ENCODE measurements at regions not wholly inside any gene's neighbourhood (a gene's known extent, or its start where the extent isn't known, plus 50 kb on each side); places are given as distances from the start of the nearest gene placed in this dataset.

DNA sequence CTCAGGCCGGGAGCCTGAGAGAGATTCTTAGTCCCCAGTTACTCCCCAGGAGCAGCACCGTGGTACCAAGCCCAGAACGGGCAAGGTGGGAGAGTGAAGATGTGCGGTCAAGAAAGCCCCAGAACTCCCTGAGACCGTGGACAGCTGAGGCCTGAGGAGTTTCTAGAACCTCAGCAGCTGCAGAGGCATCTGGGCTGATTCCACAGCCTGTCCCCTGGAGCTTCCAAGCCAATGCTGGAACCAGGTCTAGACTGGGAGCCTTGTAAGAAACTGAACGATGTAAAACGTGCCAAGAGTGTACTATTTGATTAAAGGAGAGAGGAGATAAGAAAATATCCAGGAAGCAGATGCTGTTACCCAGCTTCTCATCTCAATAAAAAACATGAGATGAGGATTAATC lies 366.3 kb downstream of the TNS3 start:
- TF ChIP-seq CTCF (IDR thresholded peaks at IDR 0.05): no peak
- TF ChIP-seq POLR2A (IDR thresholded peaks at IDR 0.05): no peak
